Breast epithelium (tissue), 3 donors: ENCODE measurements at regions not wholly inside any gene's neighbourhood (a gene's known extent, or its start where the extent isn't known, plus 50 kb on each side); places are given as distances from the start of the nearest gene placed in this dataset.

Experiments used
- CTCF ChIP-seq, 3 donors: fragments of 450-650 bp; IDR thresholded peaks; one replicate each; pipeline ENCODE4 v1.5.1; 2016 to 2017; ENCODE audit warnings: antibody characterized with exemption in 3 of 3, mild to moderate bottlenecking in 3 of 3, moderate library complexity in 3 of 3
- POLR2A ChIP-seq: fragments of 450-650 bp; IDR thresholded peaks from one replicate; pipeline ENCODE4 v1.6.1; 2016; ENCODE audit warnings: antibody characterized with exemption, mild to moderate bottlenecking, moderate library complexity
- POLR2AphosphoS5 ChIP-seq, 3 donors: sonication (generic); formaldehyde crosslinking; IDR thresholded peaks; one replicate each; pipeline ENCODE4 v1.6.1; 2017; ENCODE audit warnings: antibody characterized with exemption in 3 of 3

- no peak for TF ChIP-seq POLR2A
- no peak for TF ChIP-seq CTCF (IDR thresholded peaks at IDR 0.05)
- no peak for TF ChIP-seq POLR2AphosphoS5 (IDR thresholded peaks at IDR 0.05)
Measured at GRCh38 chr12:113689047-113689610, 217.5 kb upstream of the LHX5 start.
